ENCODE measurements at regions not wholly inside any gene's neighbourhood (a gene's known extent, or its start where the extent isn't known, plus 50 kb on each side); places are given as distances from the start of the nearest gene placed in this dataset.
"Not testable (repeated sequence)": the region's sequence is repeated elsewhere in the genome, so short reads cannot be mapped to it uniquely, and the experiment has no call there.

- DNase-seq (ENCODE audit: low spot score): peak; percentile 44
These were observed 84.6 kb upstream of the ZNG1F start for GRCh38 chr9:41273549-41274267.

DNA sequence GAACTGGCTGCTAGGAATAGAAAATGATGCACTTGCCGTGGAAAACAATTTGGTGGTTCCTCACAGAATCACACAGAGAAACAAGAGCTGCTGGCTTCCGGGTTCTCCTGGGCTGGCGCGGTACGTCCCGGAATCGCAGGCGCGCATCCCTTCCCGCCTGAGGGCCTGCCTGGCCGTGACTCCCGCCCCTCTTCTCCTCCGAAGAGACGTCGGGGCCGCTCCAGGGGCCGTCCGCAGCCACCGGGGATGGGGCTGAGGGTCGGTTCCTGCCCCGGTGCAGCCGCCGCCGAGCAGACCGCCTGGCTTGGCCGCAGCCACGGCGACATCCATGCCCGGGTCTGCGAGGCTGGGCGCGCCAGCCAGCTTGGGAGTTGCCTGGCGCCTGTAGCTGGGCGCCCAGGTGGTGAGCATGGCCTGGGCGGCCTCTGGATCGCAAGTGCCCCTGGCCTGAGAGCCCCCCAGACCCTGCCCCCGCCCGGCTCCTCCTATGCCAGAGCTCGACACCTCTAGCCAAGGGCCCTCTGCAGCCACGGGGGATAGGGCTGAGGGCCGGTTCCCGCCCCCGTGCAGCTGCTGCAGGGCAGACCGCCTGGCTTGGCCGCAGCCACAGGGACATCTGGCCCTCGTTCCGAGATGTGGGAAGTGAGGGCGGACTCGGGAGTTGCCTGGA, 83.9 kb upstream of the ZNG1F start:
- not testable (repeated sequence) for DNase-seq (ENCODE audit: low spot score)

DNA sequence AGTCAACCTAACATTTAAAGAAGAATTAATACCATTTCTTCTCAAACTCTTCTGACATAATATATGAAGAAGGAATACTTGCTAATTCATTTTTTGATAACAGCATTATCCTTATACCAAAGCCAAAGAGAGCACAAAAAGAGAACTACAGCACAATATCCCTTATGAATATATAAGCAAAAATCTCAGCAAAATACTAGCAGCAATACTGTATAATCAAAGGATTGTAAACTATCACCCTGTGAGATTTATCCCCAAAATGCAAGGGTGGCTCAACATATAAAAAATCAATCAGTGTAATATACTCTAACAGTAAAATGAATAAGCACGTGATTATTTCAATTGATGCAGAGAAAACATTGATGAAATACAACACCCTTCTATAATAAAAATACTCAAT, 81.9 kb upstream of the ZNG1F start:
- DNase-seq (ENCODE audit: low spot score): not testable (repeated sequence)

- not testable (repeated sequence) for DNase-seq (ENCODE audit: low spot score)
These were observed 80.4 kb upstream of the ZNG1F start for GRCh38 chr9:41269471-41269870.

DNA sequence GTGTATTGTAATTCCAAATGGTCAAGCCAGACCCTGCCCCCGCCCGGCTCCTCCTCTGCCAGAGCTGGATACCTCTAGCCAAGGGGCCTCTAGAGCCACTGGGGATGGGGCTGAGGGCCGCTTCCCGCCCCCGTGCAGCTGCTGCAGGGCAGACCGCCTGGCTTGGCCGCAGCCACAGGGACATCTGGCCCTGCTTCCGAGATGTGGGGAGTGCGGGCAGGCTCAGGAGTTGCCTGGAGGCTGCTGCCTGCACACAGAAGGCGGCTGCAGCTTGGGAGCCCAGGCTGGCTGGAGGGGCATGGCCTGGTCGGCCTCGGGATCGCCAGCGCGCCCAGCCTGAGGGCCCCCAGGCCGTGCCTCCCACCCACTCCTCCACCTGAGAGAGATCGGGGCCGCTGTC, 79.9 kb upstream of the ZNG1F start:
- DNase-seq (ENCODE audit: low spot score): not testable (repeated sequence)

GRCh38 chr9:41266602-41267001, 77.5 kb upstream of the ZNG1F start:
- not testable (repeated sequence) for DNase-seq (ENCODE audit: low spot score)

- not testable (repeated sequence) for DNase-seq (ENCODE audit: low spot score)
These were observed 76.9 kb upstream of the ZNG1F start for GRCh38 chr9:41266000-41266399.

- not testable (repeated sequence) for DNase-seq (ENCODE audit: low spot score)
These were observed 62.9 kb upstream of the ZNG1F start for GRCh38 chr9:41251973-41252372.

DNA sequence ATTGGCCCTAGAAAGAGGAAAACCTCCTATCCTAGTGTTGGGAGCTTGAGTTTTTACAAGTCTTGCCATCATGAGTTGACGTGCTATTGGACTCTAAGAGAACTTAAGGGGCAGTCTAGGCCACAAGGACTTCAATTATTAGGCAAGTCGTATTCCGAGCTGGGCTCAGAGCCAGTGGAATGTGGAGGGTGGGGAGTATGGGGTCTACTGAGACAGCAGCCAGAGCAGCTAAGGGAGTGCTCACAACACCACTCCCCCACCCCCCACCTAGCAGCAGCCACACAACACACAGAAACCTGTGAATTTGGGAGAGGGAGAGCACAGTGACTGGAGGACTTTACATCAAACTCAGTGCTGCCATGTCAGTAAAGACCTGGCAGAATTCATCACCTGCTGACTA, 62.0 kb upstream of the ZNG1F start:
- DNase-seq (ENCODE audit: low spot score): not testable (repeated sequence)

DNA sequence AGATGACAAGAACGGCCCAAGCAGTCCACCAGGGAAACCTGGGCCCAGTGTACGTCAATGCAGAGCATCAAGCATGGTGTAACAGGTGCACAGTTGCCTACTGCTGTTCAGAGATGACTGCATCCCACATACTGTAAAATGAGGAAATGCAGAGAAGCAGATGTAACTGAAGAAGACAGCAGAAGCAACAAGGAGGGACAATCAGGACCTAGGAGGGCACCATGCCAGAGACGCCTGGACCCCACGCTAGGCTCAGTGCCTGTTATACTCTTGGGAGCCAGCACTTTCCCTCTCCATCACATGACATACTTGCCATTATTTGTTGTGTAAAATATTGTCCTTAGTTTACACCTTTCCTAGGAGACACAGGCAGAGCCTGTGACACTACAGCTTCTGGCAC, 57.6 kb upstream of the ZNG1F start:
- not testable (repeated sequence) for DNase-seq (ENCODE audit: low spot score)
